GM13976 (cell line): ENCODE measurements at regions not wholly inside any gene's neighbourhood (a gene's known extent, or its start where the extent isn't known, plus 50 kb on each side); places are given as distances from the start of the nearest gene placed in this dataset.

ENCODE experiments used
- DNase-seq: peaks from one replicate; pipeline ENCODE4 v3.0.0; 2012; ENCODE audit warnings: low spot score
- in situ Hi-C: fragments of 300-500 bp; cut with MboI; formaldehyde crosslinking; loops from one replicate; pipeline ENCODE4 v1.12.0; 2022; ENCODE audit warnings: low sequenced_read_pairs, mixed read lengths, inconsistent platforms; ENCODE audit not compliant: unreplicated experiment
- TF ChIP-seq, protein P1 (sequence below): IDR thresholded peaks from 2 replicates; pipeline ENCODE4 v1.5.1; 2012; ENCODE audit warnings: borderline replicate concordance, mild to moderate bottlenecking; ENCODE audit not compliant: insufficient read depth; ENCODE audit errors: extremely low read depth, missing control alignments, control extremely low read depth

DNA sequence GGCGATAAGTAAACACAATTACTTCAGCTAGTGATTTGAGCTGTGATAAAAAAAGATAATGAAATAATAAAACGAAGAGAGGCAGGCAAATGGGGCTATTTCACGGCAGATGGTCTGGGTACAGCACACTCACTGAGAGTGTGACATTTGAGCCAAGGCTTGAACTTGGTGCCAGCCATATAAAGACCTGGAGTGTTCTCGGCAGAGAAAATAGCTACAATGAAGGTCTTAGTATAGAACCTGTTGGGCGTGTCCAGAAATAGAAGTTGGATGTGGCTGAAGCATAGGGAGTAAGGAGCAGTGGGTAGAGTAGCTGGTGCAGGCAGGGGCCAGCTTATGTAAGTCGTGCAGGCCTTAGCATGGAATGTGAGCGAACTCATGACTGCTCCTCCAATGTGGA, 660.3 kb upstream of the WWC1 start:
- no peak for DNase-seq
- TF ChIP-seq, protein P1, sequence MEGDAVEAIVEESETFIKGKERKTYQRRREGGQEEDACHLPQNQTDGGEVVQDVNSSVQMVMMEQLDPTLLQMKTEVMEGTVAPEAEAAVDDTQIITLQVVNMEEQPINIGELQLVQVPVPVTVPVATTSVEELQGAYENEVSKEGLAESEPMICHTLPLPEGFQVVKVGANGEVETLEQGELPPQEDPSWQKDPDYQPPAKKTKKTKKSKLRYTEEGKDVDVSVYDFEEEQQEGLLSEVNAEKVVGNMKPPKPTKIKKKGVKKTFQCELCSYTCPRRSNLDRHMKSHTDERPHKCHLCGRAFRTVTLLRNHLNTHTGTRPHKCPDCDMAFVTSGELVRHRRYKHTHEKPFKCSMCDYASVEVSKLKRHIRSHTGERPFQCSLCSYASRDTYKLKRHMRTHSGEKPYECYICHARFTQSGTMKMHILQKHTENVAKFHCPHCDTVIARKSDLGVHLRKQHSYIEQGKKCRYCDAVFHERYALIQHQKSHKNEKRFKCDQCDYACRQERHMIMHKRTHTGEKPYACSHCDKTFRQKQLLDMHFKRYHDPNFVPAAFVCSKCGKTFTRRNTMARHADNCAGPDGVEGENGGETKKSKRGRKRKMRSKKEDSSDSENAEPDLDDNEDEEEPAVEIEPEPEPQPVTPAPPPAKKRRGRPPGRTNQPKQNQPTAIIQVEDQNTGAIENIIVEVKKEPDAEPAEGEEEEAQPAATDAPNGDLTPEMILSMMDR: no peak
- in situ Hi-C loops: no loop called here

- in situ Hi-C loops: no loop called here
- DNase-seq: no peak
- TF ChIP-seq, protein P1: no peak
Measured at GRCh38 chr5:167633114-167633513, 658.3 kb upstream of the WWC1 start.

DNA sequence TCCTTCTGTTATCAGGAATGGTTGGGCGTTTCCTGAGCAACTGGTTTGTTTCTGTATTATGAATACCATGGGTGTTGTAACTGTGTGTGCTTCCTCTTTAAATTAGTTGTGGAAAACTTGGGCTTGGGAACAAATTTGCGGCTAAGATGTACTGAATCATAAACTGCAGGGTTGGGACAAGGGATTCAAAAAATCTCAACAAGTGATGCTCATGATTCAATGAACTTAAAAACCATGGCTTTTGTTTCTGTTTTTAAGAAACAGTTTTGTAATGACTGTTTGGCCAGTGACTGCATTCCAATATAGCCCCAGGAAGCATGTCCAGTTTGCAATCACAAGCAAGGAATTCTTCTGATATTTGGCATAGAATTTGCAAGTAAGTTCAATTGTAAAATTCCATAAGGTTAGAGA, 657.5 kb upstream of the WWC1 start:
- DNase-seq: no peak
- TF ChIP-seq, protein P1: no peak
- in situ Hi-C loops: no loop called here

DNA sequence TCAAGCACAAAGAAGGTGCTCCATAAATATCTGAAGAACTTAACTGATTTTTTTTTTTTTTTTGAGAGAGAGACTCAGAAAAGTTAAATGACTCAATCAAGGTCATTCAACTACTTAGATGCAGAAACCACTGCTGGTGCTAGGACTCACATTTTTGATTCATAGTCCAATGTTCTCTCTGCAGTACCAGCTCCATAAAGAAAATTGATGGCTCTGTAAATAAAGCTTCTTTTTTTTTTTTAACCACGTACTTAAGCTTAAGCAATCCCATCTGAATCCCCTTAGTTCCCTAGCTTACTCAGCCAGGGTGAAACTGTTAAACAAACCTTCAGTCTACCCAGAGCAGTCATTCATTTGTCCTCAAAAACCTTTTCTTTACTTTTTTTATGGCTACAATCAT, 657.0 kb upstream of the WWC1 start:
- no peak for DNase-seq
- in situ Hi-C loops: no loop called here
- TF ChIP-seq, protein P1: no peak

- in situ Hi-C loops: no loop called here
- TF ChIP-seq, protein P1: no peak
- DNase-seq: no peak
Measured at GRCh38 chr5:167638816-167639215, 652.6 kb upstream of the WWC1 start.

DNA sequence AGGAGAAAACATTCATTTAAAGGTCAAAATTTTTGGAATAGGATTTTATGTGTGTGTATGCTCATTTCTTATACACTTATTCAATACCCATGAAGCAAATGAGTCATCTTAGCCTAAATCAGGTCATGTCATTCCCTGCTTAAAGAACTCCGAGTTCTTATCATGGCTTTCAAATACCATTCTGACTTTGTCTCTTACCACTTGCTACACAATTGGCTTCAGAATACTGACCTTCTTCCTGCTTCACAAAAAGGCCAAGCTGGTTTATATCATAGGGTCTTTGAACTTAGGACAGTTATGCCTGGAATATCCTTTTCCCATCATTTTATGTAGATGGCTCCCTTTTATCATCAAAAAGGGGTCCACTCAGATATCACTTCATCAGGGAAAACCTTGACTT, 652.2 kb upstream of the WWC1 start:
- in situ Hi-C loops: no loop called here
- no peak for DNase-seq
- TF ChIP-seq, protein P1: no peak

GRCh38 chr5:167639766-167640165, 651.7 kb upstream of the WWC1 start:
- TF ChIP-seq, protein P1: no peak
- in situ Hi-C loops: no loop called here
- no peak for DNase-seq
